Mucosa of rectum (tissue), 2 donors: ENCODE measurements at regions not wholly inside any gene's neighbourhood (a gene's known extent, or its start where the extent isn't known, plus 50 kb on each side); places are given as distances from the start of the nearest gene placed in this dataset.

Experiments used
- H3K27ac ChIP-seq, 2 donors: one replicate each; pipeline ENCODE4 v1.7.0; 2013; ENCODE audit warnings: inconsistent platforms in 2 of 2, low read depth in 2 of 2, low read length in 2 of 2
- H3K27me3 ChIP-seq, 2 donors: one replicate each; pipeline ENCODE4 v1.7.0; 2013; ENCODE audit warnings: low read length in 2 of 2; ENCODE audit not compliant: control insufficient read depth in 2 of 2, insufficient read depth in 2 of 2
- H3K36me3 ChIP-seq, 2 donors: one replicate each; pipeline ENCODE4 v1.7.0; 2013; ENCODE audit warnings: low read length in 2 of 2; ENCODE audit not compliant: control insufficient read depth in 2 of 2, insufficient read depth in 2 of 2
- H3K4me1 ChIP-seq, 2 donors: one replicate each; pipeline ENCODE4 v1.7.0; 2013; ENCODE audit warnings: low read length in 2 of 2, mild to moderate bottlenecking in 1 of 2; ENCODE audit not compliant: control insufficient read depth in 2 of 2, insufficient read depth in 2 of 2
- H3K4me3 ChIP-seq, 2 donors: one replicate each; pipeline ENCODE4 v1.7.0; 2013; ENCODE audit warnings: low read length in 2 of 2
- H3K9ac ChIP-seq, 2 donors: one replicate each; pipeline ENCODE4 v1.7.0; 2013; ENCODE audit warnings: low read length in 2 of 2, low read depth in 1 of 2, mild to moderate bottlenecking in 1 of 2
- H3K9me3 ChIP-seq, 2 donors: one replicate each; pipeline ENCODE4 v1.7.0; 2013; ENCODE audit warnings: low read length in 2 of 2; ENCODE audit not compliant: control insufficient read depth in 2 of 2
- donor health status: healthy.
- donor health status: Normal muscosa, but diverticular disease.

DNA sequence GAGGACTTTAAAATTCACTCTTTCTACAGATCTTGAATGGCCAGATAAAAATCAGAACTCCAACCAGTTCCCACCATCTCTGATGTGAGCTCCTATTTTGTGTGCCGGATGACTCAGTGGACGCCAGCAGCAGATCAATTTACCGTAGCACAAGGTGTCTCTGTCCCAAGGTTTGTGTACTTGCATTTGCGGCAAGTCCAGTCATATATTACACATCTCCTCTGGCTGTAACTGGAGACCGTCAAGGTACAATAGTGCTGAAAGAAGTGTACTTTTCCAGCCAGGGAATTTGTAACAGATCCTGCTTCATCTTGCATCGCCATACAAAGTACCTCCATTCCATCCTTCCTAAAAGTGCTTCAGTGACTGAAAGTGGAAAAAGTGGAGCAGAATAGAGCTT, 108.2 kb upstream of the SORBS2 start:
- no peak overlapping the region for H3K27ac ChIP-seq
- no peaks in the 10 kb centered on the region for H3K4me1 ChIP-seq
- H3K4me3 ChIP-seq: no peak overlapping the region
- H3K9ac ChIP-seq: no peak overlapping the region
- H3K36me3 ChIP-seq: no peaks in the 10 kb centered on the region
- H3K9me3 ChIP-seq: no peaks in the 10 kb centered on the region
- H3K27me3 ChIP-seq: no peaks in the 10 kb centered on the region

DNA sequence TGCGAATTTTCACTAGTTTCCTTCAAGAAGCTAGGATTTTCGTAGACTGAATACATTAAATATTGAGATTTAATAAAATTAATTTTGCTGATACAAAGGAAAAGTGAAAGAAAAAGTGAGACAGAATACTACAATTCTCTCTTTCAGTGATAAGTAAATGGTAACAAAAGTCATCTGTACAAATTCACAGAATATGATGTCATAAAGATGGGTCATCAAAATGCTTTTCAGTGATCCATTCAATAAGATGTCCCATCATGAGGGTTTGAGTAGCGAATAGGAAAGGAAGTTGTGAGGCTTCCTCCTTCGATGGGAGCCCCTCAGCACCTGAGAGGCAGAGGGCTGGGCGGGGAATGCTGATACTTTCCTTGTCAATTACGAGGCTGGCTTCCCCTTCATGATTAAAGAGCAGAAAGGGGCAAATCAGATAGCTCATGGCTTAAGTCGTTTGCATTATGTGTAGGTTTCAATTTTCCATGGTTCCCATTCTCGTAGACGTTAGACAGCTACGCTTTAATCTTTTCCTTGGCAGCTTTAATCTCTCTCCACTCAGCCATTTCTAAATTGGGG, 108.8 kb upstream of the SORBS2 start:
- Histone ChIP-seq H3K4me1 (no peaks in the 10 kb centered on the region), H3K4me3 (no peak overlapping the region), H3K36me3 (no peaks in the 10 kb centered on the region), H3K9me3 (no peaks in the 10 kb centered on the region), H3K27me3 (no peaks in the 10 kb centered on the region), H3K9ac (no peak overlapping the region), H3K27ac (no peak overlapping the region)

DNA sequence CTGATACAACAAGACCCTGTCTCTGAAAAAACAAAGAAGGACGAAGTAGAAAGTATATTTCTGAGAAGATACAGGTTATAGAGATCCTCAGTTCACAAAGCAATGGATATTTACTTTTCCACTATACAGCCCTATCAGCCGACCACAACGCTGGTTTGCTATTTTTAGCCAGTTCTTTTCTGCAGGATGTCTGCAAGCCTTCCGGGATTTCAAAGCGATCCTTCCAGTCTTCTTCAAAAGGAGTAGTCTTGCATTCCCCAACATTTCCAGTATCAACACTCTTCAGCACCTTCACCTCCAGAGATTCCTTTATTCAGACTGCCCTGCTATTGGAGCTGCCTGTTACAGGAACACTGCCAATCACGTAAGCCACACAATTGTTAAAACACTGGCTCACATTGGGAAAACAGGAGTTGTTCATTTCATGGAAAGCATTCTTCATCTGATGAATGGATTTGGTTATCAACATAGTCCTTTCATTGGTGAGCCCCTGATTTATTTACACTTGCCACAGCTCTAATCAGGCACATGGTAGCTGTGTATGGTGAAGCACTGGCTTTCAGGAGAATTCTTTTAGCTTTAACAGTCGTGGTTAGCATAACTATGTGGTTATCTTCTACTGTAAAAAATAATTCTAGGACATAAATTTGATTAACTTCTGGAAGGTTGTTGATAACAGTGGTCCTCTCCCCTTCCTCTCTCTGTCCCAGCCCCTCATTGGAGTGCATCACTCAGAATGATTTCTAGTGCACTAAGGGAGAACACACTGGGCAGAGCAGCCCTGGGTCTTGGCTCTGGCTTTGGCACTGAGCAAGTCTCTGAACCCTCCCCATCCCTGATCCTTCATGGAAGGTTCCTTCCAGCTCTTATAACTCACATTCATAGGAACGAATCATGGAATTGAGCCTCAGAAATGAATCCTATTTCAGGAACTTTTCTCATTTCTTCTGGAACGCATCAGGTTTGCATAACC, 109.9 kb upstream of the SORBS2 start:
- Histone ChIP-seq H3K4me1 (no peaks in the 10 kb centered on the region), H3K9me3 (no peaks in the 10 kb centered on the region), H3K9ac (no peak overlapping the region), H3K36me3 (no peaks in the 10 kb centered on the region), H3K27me3 (no peaks in the 10 kb centered on the region), H3K4me3 (no peak overlapping the region), H3K27ac (no peak overlapping the region)

DNA sequence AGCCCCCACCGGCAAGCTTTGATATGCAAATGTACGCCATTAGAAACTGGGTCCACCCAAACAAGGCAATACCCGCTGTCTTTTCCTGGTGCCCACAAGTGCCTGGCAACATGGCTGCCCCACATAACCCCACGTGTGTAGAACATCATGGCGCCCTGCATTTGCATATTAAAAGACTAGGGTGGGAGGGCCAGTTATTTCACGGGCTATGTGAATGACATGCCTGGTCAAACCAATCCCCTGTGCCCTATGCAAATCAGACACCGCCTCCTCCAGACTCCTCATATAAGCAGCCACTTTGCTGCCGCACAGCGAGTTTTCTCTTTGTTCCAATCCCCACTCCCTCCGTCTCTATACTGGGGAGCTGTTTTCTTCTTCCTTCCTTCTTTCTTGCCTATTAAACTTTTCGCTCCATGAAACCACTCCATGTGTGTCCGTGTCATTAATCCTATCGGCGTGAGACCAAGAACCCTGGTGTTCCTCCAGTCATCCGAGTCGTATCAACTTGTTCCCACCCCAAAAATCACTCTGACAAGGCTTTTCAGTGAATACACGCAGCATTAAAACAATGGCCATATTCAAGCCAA, 112.6 kb upstream of the SORBS2 start:
- H3K4me1 ChIP-seq: no peaks in the 10 kb centered on the region
- H3K36me3 ChIP-seq: no peaks in the 10 kb centered on the region
- H3K9ac ChIP-seq: no peak overlapping the region
- H3K27me3 ChIP-seq: no peaks in the 10 kb centered on the region
- no peaks in the 10 kb centered on the region for H3K9me3 ChIP-seq
- H3K4me3 ChIP-seq: no peak overlapping the region
- no peak overlapping the region for H3K27ac ChIP-seq

DNA sequence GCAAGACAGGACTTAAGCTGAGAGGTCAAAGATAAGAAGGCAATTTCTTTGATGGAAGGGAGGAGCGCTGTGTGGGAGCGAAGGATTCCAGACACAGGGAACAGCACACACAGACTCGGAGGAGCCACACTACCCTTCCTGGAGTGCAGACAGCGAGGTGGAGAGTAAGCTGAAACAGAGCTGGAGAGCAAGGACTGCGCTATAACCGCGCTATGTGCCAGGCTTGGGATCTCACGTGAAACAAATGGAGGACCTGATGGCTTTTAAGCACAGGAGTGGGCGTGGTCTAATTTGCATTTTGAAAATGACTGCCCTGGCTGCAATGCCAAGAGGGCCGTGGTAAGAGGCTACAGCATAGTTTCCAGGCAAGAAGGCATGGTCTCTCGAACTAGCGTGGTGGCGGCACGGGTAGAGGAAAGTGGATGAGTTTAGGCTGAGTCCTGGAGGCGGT, 113.9 kb upstream of the SORBS2 start:
- Histone ChIP-seq H3K9ac (no peak overlapping the region), H3K27ac (no peak overlapping the region), H3K9me3 (no peaks in the 10 kb centered on the region), H3K4me1 (no peaks in the 10 kb centered on the region), H3K4me3 (peak overlapping the region in 1 of 2 donors; percentile 46), H3K36me3 (no peaks in the 10 kb centered on the region), H3K27me3 (no peaks in the 10 kb centered on the region)

DNA sequence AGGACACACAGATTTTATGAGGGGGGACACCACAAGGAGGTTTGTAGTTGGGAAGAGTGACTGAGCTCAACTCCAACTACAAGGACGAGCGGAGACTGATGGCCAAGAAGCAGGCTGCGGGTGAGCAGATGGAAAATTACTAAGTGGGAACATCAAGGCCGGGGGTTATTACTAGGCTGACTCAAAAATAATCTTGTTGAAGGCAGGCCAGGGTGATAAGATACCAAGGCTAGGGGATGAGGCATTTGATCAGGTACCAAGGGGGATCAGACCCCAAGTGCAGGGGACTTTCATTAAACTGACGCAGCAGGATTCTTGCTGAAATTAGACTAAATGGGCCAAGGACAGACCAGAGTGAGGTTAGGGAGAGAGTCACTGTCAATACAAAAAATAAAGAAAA, 119.4 kb upstream of the SORBS2 start:
- no peaks in the 10 kb centered on the region for H3K4me1 ChIP-seq
- H3K27me3 ChIP-seq: no peaks in the 10 kb centered on the region
- H3K27ac ChIP-seq: no peak overlapping the region
- H3K9me3 ChIP-seq: no peaks in the 10 kb centered on the region
- no peak overlapping the region for H3K9ac ChIP-seq
- H3K36me3 ChIP-seq: no peaks in the 10 kb centered on the region
- no peak overlapping the region for H3K4me3 ChIP-seq

DNA sequence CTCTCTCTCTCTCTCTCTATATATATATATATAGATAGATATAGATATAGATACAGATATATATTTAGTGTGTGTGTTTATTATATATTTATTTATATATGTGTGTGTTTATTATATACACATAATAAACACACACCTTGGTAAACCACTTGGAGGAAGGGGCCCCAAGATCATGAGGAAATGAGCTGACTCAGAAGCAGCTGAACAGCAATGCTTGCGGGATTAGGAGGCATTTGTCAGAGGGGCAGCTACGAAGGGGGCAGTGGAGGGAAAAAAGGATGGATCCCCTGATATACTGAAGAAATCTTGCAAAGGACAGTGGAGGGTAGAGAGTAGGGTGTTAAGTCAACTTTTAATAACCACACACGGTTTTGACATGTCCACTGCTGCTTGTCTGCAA, 120.0 kb upstream of the SORBS2 start:
- Histone ChIP-seq H3K4me1 (no peaks in the 10 kb centered on the region), H3K36me3 (no peaks in the 10 kb centered on the region), H3K4me3 (no peak overlapping the region), H3K27me3 (peaks cover 0 to 2% of the 10 kb centered on the region in 2 donors), H3K9me3 (no peaks in the 10 kb centered on the region), H3K27ac (no peak overlapping the region), H3K9ac (no peak overlapping the region)

DNA sequence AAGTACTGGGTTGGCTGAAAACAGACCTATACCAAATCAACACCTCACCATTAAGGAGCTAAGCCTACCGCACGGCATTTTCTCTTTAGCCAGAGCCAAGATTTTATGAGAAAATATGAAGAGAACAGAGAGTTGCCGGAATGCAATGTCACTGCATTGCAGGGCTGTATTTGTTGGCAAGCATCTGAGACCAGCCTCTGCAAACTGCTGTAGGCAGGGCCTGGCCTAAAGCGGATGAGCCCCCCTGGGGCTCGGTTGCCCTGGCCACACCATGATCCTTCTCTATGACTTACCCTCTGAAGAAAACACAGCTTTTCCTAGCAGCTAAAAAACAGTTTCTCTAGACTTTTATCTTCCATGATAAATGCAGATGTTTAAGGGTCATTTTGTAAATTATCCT, 120.5 kb upstream of the SORBS2 start:
- H3K4me3 ChIP-seq: no peak overlapping the region
- no peaks in the 10 kb centered on the region for H3K4me1 ChIP-seq
- peaks cover 0 to 2% of the 10 kb centered on the region in 2 donors for H3K27me3 ChIP-seq
- no peaks in the 10 kb centered on the region for H3K9me3 ChIP-seq
- no peak overlapping the region for H3K27ac ChIP-seq
- H3K9ac ChIP-seq: no peak overlapping the region
- no peaks in the 10 kb centered on the region for H3K36me3 ChIP-seq

DNA sequence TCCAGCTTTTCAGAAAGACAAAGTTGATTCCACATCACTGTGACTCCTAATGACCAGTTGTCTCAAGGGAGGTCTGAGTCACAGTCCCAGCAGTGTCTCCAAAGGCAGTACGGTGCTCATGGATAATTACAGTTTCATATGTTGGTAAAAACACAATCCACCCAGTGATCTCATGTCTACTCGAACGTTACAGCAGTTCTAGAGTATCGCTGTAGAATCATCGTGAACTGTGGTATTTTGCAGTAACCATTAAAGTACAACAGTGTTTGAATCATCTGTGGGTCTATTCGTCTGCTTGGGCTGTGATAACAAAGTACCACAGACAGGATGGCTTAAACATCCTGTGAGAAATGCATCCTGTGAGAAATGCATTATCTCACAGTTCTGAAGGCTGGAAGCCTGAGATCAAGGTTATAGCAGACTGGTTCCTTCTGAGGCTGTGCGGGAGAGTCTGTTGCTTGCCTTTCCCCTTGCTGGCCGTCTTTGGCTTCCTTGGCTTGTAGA, 121.1 kb upstream of the SORBS2 start:
- Histone ChIP-seq H3K9me3 (no peaks in the 10 kb centered on the region), H3K36me3 (no peaks in the 10 kb centered on the region), H3K4me3 (no peak overlapping the region)

More for the DNA sequence above, 121.1 kb upstream of the SORBS2 start:
- no peak overlapping the region for H3K27ac ChIP-seq
- H3K9ac ChIP-seq: no peak overlapping the region
- peaks cover 0 to 2% of the 10 kb centered on the region in 2 donors for H3K27me3 ChIP-seq
- H3K4me1 ChIP-seq: no peaks in the 10 kb centered on the region
